Memory B cell (primary cell): ENCODE measurements at regions not wholly inside any gene's neighbourhood (a gene's known extent, or its start where the extent isn't known, plus 50 kb on each side); places are given as distances from the start of the nearest gene placed in this dataset.

ENCODE experiments used
- ATAC-seq: fragments of 150-1000 bp; cut with Tn5 transposase; 2 replicates; pipeline ENCODE4 v1.10.0; 2021; ENCODE audit warnings: low read depth, mild to moderate bottlenecking, moderate library complexity
- DNase-seq, 2 donors: peaks; one replicate each; pipeline ENCODE4 v3.0.0; 2022; ENCODE audit warnings: low spot score in 2 of 2
- H3K27ac Mint-ChIP-seq: one replicate; pipeline ENCODE4 v1.8.0; 2022; ENCODE audit warnings: mild to moderate bottlenecking, moderate library complexity, mixed read lengths
- H3K27me3 Mint-ChIP-seq: one replicate; pipeline ENCODE4 v1.8.0; 2022; ENCODE audit warnings: mixed read lengths
- H3K36me3 Mint-ChIP-seq: one replicate; pipeline ENCODE4 v1.8.0; 2022; ENCODE audit warnings: mild to moderate bottlenecking, mixed read lengths
- H3K4me1 Mint-ChIP-seq: one replicate; pipeline ENCODE4 v1.8.0; 2022; ENCODE audit warnings: mixed read lengths
- H3K4me3 Mint-ChIP-seq: one replicate; pipeline ENCODE4 v1.8.0; 2022; ENCODE audit warnings: mild to moderate bottlenecking, moderate library complexity, mixed read lengths
- H3K9me3 Mint-ChIP-seq: one replicate; pipeline ENCODE4 v1.8.0; 2022; ENCODE audit warnings: mixed read lengths

DNA sequence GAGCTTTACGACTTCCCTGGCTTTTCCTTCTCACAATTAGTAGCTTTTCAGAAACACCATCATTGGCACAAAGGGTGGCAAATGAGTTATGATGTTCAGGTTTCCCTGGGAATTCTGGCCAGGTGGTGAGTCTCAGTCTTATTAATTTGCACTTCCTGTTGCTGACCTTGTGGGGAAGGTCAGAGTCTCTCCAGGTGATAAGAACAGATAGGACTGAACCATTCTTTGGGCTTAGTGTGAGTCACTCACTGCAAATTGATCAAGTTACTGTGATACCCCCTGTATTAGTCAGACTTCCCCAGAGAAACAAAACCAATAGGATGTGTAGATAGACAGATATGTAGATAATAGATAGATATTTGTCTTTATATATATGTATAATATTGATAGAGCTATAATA, 53.8 kb upstream of the RANBP3L start:
- Mint-ChIP-seq H3K27ac (no peak overlapping the region), H3K27me3 (peaks cover 5% of the 10 kb centered on the region)
- ATAC-seq: no peak

GRCh38 chr5:36356915-36357314, 55.2 kb upstream of the RANBP3L start:
- Mint-ChIP-seq H3K4me3 (no peak overlapping the region), H3K27ac (no peak overlapping the region), H3K4me1 (peaks cover 3% of the 10 kb centered on the region), H3K9me3 (no peaks in the 10 kb centered on the region), H3K27me3 (peaks cover 4% of the 10 kb centered on the region), H3K36me3 (no peaks in the 10 kb centered on the region)
- ATAC-seq: no peak
- no peak for DNase-seq

More for the DNA sequence above, 53.8 kb upstream of the RANBP3L start:
- Mint-ChIP-seq H3K4me3 (no peak overlapping the region), H3K4me1 (peaks cover 3% of the 10 kb centered on the region), H3K36me3 (no peaks in the 10 kb centered on the region), H3K9me3 (no peaks in the 10 kb centered on the region)
- DNase-seq: no peak

GRCh38 chr5:36357391-36357975, 55.8 kb upstream of the RANBP3L start:
- no peaks in the 10 kb centered on the region for H3K9me3 Mint-ChIP-seq
- H3K4me3 Mint-ChIP-seq: no peak overlapping the region
- peaks cover 3% of the 10 kb centered on the region for H3K4me1 Mint-ChIP-seq
- ATAC-seq (no peak), DNase-seq (no peak)
- no peaks in the 10 kb centered on the region for H3K36me3 Mint-ChIP-seq
- H3K27ac Mint-ChIP-seq: no peak overlapping the region
- H3K27me3 Mint-ChIP-seq: peaks cover 4% of the 10 kb centered on the region

DNA sequence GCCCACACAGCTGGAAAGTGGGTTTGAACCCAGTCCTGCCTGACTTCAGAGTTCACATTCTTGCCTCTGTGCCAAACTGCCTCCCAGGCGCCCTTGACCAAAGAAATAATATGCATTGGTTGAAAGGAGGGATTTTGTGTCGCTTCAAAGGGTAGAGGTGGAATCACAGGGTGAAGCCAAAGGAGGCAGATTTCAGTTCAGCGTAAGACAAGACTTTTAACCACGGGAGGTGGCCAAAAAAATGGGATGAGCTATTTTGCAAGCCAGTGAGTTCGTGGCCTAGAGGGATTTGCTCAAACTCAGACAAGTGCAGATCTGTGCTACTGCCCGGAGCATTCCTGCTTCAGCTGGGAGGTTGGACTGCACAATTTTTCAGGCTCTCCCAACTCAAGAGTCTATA, 57.6 kb upstream of the RANBP3L start:
- Mint-ChIP-seq H3K36me3 (no peaks in the 10 kb centered on the region), H3K4me3 (no peak overlapping the region), H3K27me3 (no peaks in the 10 kb centered on the region), H3K27ac (no peak overlapping the region), H3K9me3 (no peaks in the 10 kb centered on the region), H3K4me1 (no peaks in the 10 kb centered on the region)
- ATAC-seq (no peak), DNase-seq (no peak)

GRCh38 chr5:36360307-36360706, 58.6 kb upstream of the RANBP3L start:
- H3K27me3 Mint-ChIP-seq: peaks cover 2% of the 10 kb centered on the region
- no peaks in the 10 kb centered on the region for H3K9me3 Mint-ChIP-seq
- no peak overlapping the region for H3K27ac Mint-ChIP-seq
- ATAC-seq: no peak
- DNase-seq: no peak
- H3K4me3 Mint-ChIP-seq: no peak overlapping the region
- peaks cover 3% of the 10 kb centered on the region for H3K4me1 Mint-ChIP-seq
- H3K36me3 Mint-ChIP-seq: no peaks in the 10 kb centered on the region

DNA sequence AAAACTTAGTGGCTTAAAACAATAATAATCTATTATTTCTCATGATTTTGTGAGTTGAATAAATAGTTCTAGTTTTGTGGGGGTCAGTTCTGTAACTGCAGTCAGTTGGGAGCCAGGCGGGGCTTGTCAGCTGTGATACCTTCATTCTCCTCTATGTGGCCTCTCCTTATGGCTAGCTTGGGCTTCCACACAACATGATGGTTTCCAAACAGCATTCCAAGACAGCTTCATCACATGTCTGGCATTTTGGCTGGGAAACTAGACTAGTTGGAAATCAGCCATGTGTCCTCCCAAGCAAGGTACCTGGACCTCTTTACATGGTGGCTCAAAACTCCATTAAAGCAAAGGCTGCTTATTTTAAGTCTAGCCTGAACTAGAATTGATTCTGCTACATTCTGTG, 61.4 kb upstream of the RANBP3L start:
- H3K4me3 Mint-ChIP-seq: no peak overlapping the region
- H3K27ac Mint-ChIP-seq: no peak overlapping the region
- ATAC-seq (no peak), DNase-seq (no peak)
- H3K36me3 Mint-ChIP-seq: no peaks in the 10 kb centered on the region
- peaks cover 3% of the 10 kb centered on the region for H3K4me1 Mint-ChIP-seq
- no peaks in the 10 kb centered on the region for H3K9me3 Mint-ChIP-seq
- H3K27me3 Mint-ChIP-seq: peaks cover 6% of the 10 kb centered on the region

- Mint-ChIP-seq H3K4me1 (peaks cover 3% of the 10 kb centered on the region), H3K9me3 (no peaks in the 10 kb centered on the region), H3K36me3 (no peaks in the 10 kb centered on the region), H3K27me3 (peaks cover 6% of the 10 kb centered on the region), H3K27ac (no peak overlapping the region), H3K4me3 (no peak overlapping the region)
- DNase-seq (no peak), ATAC-seq (no peak)
Observed at GRCh38 chr5:36363744-36364143, 62.0 kb upstream of the RANBP3L start.

DNA sequence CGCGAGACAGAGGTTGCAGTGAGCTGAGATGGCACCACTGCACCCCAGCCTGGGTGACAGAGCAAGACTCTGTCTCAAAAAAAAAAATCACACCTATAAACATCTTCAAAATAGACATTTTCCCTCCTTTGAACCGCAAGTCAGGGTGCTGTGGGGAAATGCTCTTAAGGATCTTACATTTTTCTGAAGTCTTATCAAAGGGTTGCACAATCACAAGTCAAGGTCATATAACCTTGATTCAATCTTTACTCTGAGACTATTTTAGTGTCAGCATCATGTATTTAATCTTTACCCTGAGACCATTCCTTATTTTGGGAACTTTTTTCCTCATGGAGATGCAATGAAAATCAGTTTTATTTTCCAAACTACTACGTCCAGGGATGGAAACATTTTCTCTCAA, 62.8 kb upstream of the RANBP3L start:
- no peak for DNase-seq
- no peak overlapping the region for H3K4me3 Mint-ChIP-seq
- no peaks in the 10 kb centered on the region for H3K9me3 Mint-ChIP-seq
- no peaks in the 10 kb centered on the region for H3K36me3 Mint-ChIP-seq
- peaks cover 3% of the 10 kb centered on the region for H3K4me1 Mint-ChIP-seq
- ATAC-seq: no peak
- H3K27me3 Mint-ChIP-seq: peaks cover 6% of the 10 kb centered on the region
- H3K27ac Mint-ChIP-seq: no peak overlapping the region

DNA sequence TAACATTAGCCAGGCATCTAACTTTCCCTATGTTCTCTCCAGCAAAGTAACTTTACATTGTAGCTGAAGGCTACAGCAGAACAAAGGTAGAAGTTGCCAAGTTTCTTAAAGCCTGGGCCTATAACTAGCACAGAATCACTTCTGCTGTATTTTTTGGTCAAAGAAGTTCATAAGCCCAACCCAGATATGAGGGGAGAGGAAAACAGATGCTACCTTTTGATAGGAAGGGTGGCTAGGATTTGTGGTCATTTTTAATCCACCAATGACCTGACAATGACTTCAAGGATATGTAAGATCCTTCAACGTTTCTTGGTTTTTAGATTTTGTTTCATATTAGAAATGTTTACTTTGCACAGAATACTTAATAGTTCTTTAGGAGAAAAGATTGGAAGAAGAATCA, 64.2 kb upstream of the RANBP3L start:
- H3K27ac Mint-ChIP-seq: no peak overlapping the region

GRCh38 chr5:36366883-36367282, 65.2 kb upstream of the RANBP3L start:
- Mint-ChIP-seq H3K4me3 (no peak overlapping the region), H3K36me3 (no peaks in the 10 kb centered on the region), H3K27ac (no peak overlapping the region), H3K9me3 (no peaks in the 10 kb centered on the region), H3K4me1 (peaks cover 3% of the 10 kb centered on the region), H3K27me3 (peaks cover 6% of the 10 kb centered on the region)
- DNase-seq: no peak
- no peak for ATAC-seq

More for the DNA sequence above, 64.2 kb upstream of the RANBP3L start:
- H3K4me1 Mint-ChIP-seq: peaks cover 3% of the 10 kb centered on the region
- H3K9me3 Mint-ChIP-seq: no peaks in the 10 kb centered on the region
- H3K36me3 Mint-ChIP-seq: no peaks in the 10 kb centered on the region
- H3K27me3 Mint-ChIP-seq: peaks cover 6% of the 10 kb centered on the region
- no peak for DNase-seq
- ATAC-seq: no peak
- H3K4me3 Mint-ChIP-seq: no peak overlapping the region

- ATAC-seq (no peak), DNase-seq (no peak)
- Mint-ChIP-seq H3K9me3 (no peaks in the 10 kb centered on the region), H3K27me3 (peaks cover 6% of the 10 kb centered on the region), H3K27ac (no peak overlapping the region), H3K4me3 (no peak overlapping the region), H3K4me1 (peaks cover 3% of the 10 kb centered on the region), H3K36me3 (no peaks in the 10 kb centered on the region)
Observed at GRCh38 chr5:36367524-36367923, 65.8 kb upstream of the RANBP3L start.

- Mint-ChIP-seq H3K9me3 (no peaks in the 10 kb centered on the region), H3K27ac (no peak overlapping the region), H3K4me3 (no peak overlapping the region), H3K36me3 (no peaks in the 10 kb centered on the region), H3K27me3 (peaks cover 6% of the 10 kb centered on the region), H3K4me1 (peaks cover 3% of the 10 kb centered on the region)
- ATAC-seq: no peak
- DNase-seq: no peak
Observed at GRCh38 chr5:36369219-36369690, 67.6 kb upstream of the RANBP3L start.

DNA sequence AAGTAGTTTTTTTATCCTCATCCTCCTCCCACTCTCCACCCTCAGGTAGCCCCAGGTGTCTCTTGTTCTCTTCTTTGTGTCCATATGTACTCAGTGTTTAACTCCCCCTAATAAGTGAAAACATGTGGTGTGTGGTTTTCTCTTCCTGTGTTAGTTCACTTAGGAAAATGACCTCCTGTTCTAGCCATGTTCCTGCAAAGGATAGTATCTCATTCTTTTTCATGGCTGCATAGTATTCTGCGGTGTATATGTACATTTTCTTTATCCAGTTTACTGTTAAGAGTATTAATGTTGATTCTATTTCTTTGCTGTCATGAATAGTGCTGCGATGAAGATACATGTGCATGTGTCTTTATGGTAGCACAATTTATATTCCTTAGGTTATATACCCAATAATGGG, 68.4 kb upstream of the RANBP3L start:
- H3K9me3 Mint-ChIP-seq: no peaks in the 10 kb centered on the region
- no peak overlapping the region for H3K4me3 Mint-ChIP-seq
- peaks cover 4% of the 10 kb centered on the region for H3K27me3 Mint-ChIP-seq
- DNase-seq (no peak), ATAC-seq (no peak)
- peaks cover under 1% of the 10 kb centered on the region for H3K4me1 Mint-ChIP-seq
- no peak overlapping the region for H3K27ac Mint-ChIP-seq
- no peaks in the 10 kb centered on the region for H3K36me3 Mint-ChIP-seq

DNA sequence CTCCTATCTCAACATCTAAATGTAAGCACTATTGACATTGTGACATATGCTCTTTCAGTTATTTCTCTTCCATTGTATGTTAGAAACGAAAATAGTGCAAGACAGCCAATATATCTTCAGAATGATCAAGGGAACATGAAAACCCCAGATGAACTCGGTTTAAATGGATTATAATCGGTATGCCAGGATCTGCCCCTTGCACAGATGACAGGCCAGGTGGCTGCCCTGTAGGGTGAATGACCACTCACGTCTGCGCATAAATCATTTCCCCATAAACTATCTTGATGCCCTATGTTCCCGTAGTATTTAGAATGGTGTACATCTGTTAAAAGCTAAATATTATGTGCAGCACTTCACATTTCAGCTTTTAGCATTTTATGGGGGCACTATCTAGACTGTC, 69.7 kb upstream of the RANBP3L start:
- Mint-ChIP-seq H3K27ac (no peak overlapping the region), H3K27me3 (peaks cover 4% of the 10 kb centered on the region), H3K4me3 (no peak overlapping the region), H3K4me1 (no peaks in the 10 kb centered on the region), H3K9me3 (no peaks in the 10 kb centered on the region), H3K36me3 (no peaks in the 10 kb centered on the region)
- DNase-seq (no peak), ATAC-seq (no peak)

DNA sequence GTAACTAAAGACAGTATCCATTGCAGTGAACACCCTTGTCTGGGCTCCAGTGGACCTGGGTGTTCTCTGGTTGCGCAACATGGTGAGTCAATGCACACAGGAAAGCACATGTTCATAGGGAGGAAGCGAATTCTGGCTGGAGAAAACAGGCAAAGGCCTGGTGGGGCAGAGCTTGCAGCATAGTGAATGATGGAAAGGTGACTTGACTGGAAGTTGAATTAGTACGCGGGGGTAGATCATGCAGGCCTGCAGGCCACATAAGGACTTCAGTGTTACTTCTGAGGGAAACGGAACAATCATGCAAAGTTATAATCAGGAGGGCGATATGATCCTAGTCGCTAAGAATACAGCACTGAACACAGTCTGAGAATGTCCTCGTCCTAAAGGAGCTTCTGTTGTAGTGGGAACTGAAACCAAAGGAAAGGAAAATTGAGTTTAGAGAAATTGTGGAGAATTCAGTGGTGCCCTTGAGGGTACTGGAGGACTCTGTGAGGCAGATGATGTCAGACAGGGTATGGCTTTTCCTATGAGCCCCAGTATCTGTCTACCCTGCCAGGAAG, 71.9 kb upstream of the RANBP3L start:
- ATAC-seq (no peak), DNase-seq (no peak)
- no peaks in the 10 kb centered on the region for H3K9me3 Mint-ChIP-seq
- no peak overlapping the region for H3K27ac Mint-ChIP-seq
- no peak overlapping the region for H3K4me3 Mint-ChIP-seq
- no peaks in the 10 kb centered on the region for H3K27me3 Mint-ChIP-seq
- no peaks in the 10 kb centered on the region for H3K36me3 Mint-ChIP-seq
- H3K4me1 Mint-ChIP-seq: no peaks in the 10 kb centered on the region
